ENCODE measurements at regions not wholly inside any gene's neighbourhood (a gene's known extent, or its start where the extent isn't known, plus 50 kb on each side); places are given as distances from the start of the nearest gene placed in this dataset.

DNA sequence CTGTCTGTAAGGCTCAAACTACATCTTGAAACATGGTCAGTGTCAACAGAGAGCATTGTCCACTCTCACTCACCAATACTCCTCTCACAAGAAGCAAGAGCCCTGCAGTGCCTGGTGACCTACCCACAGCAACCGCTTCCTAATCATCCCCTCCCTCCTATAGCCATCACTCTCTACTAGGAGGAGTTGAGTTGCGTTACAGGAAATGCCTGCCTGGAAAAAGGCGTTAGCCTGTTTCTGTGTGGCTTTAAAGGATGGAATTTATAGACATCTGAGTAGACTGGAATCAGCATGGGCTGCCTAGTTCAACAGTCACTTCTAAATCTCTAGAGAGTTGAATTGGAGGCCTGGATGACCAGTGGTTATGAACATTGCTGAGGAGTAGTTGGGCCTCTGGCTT, 108.3 kb upstream of the FER start:
- TF ChIP-seq, protein P1, sequence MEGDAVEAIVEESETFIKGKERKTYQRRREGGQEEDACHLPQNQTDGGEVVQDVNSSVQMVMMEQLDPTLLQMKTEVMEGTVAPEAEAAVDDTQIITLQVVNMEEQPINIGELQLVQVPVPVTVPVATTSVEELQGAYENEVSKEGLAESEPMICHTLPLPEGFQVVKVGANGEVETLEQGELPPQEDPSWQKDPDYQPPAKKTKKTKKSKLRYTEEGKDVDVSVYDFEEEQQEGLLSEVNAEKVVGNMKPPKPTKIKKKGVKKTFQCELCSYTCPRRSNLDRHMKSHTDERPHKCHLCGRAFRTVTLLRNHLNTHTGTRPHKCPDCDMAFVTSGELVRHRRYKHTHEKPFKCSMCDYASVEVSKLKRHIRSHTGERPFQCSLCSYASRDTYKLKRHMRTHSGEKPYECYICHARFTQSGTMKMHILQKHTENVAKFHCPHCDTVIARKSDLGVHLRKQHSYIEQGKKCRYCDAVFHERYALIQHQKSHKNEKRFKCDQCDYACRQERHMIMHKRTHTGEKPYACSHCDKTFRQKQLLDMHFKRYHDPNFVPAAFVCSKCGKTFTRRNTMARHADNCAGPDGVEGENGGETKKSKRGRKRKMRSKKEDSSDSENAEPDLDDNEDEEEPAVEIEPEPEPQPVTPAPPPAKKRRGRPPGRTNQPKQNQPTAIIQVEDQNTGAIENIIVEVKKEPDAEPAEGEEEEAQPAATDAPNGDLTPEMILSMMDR (IDR thresholded peaks at IDR 0.05): no peak
- no peak for TF ChIP-seq POLR2A (IDR thresholded peaks at IDR 0.05)

All from vagina (tissue), 2 donors.